ENCODE measurements at regions not wholly inside any gene's neighbourhood (a gene's known extent, or its start where the extent isn't known, plus 50 kb on each side); places are given as distances from the start of the nearest gene placed in this dataset.

DNA sequence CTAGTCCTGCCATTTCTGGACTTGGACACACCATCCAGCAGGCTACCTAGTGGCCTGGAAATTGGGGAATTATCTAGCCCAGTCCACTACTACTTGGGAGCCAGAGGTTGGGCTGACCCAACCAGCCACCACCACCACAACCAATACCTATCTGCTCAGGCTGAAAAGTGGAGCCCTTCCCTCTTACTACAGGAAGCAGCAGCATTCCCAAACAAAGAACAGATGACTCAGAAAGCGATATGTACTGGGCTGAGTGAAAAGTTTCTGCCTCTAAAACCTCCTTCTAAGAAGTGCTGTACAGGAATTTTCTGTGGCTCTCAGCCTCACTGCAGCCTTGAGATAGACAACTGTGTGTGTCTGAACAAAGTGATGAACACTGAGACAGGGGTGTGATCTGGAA is 279.4 kb downstream of the CDH10 start:
- H3K9me3 ChIP-seq (ENCODE audit: control insufficient read depth in 3 of 3, low read length in 3 of 3), result no peaks in the 10 kb centered on the region

DNA sequence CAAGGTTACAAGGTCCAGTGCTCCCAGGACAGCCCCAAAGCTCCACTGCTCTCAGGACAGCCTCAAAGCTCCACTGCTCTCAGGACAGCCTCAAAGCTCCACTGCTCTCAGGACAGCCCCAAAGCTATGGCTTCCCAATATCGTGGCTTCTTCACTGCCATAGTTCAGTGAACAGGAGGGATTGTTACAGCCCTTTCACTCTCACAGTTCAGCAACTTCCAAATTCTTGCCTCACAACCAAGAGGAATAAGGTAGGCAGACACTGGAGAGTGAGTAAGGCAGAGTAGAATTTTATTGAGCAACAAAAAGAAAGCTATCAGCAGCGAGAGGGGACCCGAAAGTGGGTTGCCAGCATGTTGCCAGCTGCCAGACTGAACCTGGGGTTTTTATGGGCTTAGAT is 277.6 kb downstream of the CDH10 start:
- Histone ChIP-seq H3K36me3 (ENCODE audit: control insufficient read depth in 3 of 3, insufficient read depth in 3 of 3, low read length in 3 of 3) (no peaks in the 10 kb centered on the region), H3K9ac (ENCODE audit: low read depth in 1 of 3, low read length in 3 of 3) (no peak overlapping the region), H3K9me3 (ENCODE audit: control insufficient read depth in 3 of 3, low read length in 3 of 3) (no peaks in the 10 kb centered on the region), H3K4me1 (ENCODE audit: control insufficient read depth in 3 of 3, insufficient read depth in 3 of 3, low read length in 3 of 3) (no peaks in the 10 kb centered on the region), H3K27ac (ENCODE audit: low read depth, low read length) (no peak overlapping the region), H3K4me3 (ENCODE audit: low read length in 3 of 3) (no peak overlapping the region), H3K27me3 (ENCODE audit: control insufficient read depth in 3 of 3, insufficient read depth in 3 of 3, low read length in 3 of 3) (no peaks in the 10 kb centered on the region)

More for the DNA sequence above, 279.4 kb downstream of the CDH10 start:
- Histone ChIP-seq H3K27ac (ENCODE audit: low read depth, low read length) (no peak overlapping the region), H3K36me3 (ENCODE audit: control insufficient read depth in 3 of 3, insufficient read depth in 3 of 3, low read length in 3 of 3) (no peaks in the 10 kb centered on the region), H3K4me1 (ENCODE audit: control insufficient read depth in 3 of 3, insufficient read depth in 3 of 3, low read length in 3 of 3) (no peaks in the 10 kb centered on the region), H3K27me3 (ENCODE audit: control insufficient read depth in 3 of 3, insufficient read depth in 3 of 3, low read length in 3 of 3) (no peaks in the 10 kb centered on the region), H3K9ac (ENCODE audit: low read depth in 1 of 3, low read length in 3 of 3) (no peak overlapping the region), H3K4me3 (ENCODE audit: low read length in 3 of 3) (no peak overlapping the region)

DNA sequence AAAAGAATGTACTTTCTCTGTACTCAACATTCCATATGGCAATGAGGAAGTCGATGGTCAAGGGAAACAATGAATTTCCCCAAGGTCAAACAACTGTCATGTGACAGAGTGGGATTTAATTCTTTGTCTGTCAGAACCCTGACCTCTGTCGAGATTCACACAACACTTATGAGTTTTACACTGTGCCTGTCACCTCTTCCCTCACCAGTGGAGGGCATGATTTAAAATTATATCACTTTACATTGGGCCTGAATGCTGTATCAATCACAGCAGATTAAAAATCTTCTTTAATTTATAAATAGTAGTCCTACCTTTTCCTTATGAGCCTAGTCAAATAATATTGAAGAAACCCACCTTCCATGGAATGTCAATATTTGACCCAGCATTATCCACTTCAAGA is 276.7 kb downstream of the CDH10 start:
- Histone ChIP-seq H3K27me3 (ENCODE audit: control insufficient read depth in 3 of 3, insufficient read depth in 3 of 3, low read length in 3 of 3) (no peaks in the 10 kb centered on the region), H3K4me3 (ENCODE audit: low read length in 3 of 3) (no peak overlapping the region), H3K9ac (ENCODE audit: low read depth in 1 of 3, low read length in 3 of 3) (no peak overlapping the region), H3K9me3 (ENCODE audit: control insufficient read depth in 3 of 3, low read length in 3 of 3) (no peaks in the 10 kb centered on the region), H3K27ac (ENCODE audit: low read depth, low read length) (no peak overlapping the region), H3K4me1 (ENCODE audit: control insufficient read depth in 3 of 3, insufficient read depth in 3 of 3, low read length in 3 of 3) (no peaks in the 10 kb centered on the region), H3K36me3 (ENCODE audit: control insufficient read depth in 3 of 3, insufficient read depth in 3 of 3, low read length in 3 of 3) (no peaks in the 10 kb centered on the region)

DNA sequence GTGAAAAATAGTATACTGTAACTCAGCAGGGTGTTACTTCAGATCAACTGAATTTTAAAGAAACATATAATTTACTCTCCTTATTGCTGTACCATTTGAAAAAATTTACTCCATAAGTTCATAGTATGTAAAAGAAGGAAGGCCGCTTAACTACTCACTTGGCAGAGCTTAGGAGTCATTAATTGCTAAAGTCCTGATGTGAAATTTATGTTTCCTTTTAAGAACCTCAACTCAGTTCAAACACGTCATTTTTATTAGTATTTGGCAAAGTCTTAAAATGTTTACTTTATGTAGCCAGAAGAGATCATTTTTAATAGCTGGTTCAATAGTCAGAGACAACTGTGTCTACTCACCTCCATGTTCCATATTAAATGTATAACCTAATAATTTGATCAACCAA is 268.6 kb downstream of the CDH10 start:
- Histone ChIP-seq H3K9me3 (ENCODE audit: control insufficient read depth in 3 of 3, low read length in 3 of 3) (no peaks in the 10 kb centered on the region), H3K27ac (ENCODE audit: low read depth, low read length) (no peak overlapping the region), H3K4me3 (ENCODE audit: low read length in 3 of 3) (no peak overlapping the region), H3K27me3 (ENCODE audit: control insufficient read depth in 3 of 3, insufficient read depth in 3 of 3, low read length in 3 of 3) (no peaks in the 10 kb centered on the region), H3K9ac (ENCODE audit: low read depth in 1 of 3, low read length in 3 of 3) (no peak overlapping the region), H3K36me3 (ENCODE audit: control insufficient read depth in 3 of 3, insufficient read depth in 3 of 3, low read length in 3 of 3) (no peaks in the 10 kb centered on the region), H3K4me1 (ENCODE audit: control insufficient read depth in 3 of 3, insufficient read depth in 3 of 3, low read length in 3 of 3) (no peaks in the 10 kb centered on the region)

DNA sequence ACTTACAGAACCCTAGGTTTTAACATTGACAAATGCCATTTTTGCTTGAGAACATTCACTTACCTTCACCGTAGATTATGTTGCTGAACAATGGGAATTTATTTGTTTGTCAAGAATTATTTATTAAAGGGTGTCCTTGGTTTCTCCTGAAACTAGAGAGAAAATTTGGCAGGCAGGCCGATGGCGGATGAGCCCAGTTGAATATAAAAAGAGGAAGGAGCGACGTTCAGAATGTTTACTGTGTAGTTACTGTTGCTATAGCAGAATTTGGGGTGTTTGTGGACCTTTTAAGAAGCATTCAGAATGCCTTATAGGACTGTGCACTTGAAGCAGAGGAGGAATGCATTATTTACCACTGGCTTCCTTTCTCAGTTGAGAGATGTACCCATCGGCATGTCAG is 268.2 kb downstream of the CDH10 start:
- no peak overlapping the region for H3K4me3 ChIP-seq (ENCODE audit: low read length in 3 of 3)
- no peaks in the 10 kb centered on the region for H3K27me3 ChIP-seq (ENCODE audit: control insufficient read depth in 3 of 3, insufficient read depth in 3 of 3, low read length in 3 of 3)
- no peak overlapping the region for H3K9ac ChIP-seq (ENCODE audit: low read depth in 1 of 3, low read length in 3 of 3)
- no peaks in the 10 kb centered on the region for H3K4me1 ChIP-seq (ENCODE audit: control insufficient read depth in 3 of 3, insufficient read depth in 3 of 3, low read length in 3 of 3)
- no peak overlapping the region for H3K27ac ChIP-seq (ENCODE audit: low read depth, low read length)
- H3K9me3 ChIP-seq (ENCODE audit: control insufficient read depth in 3 of 3, low read length in 3 of 3), result no peaks in the 10 kb centered on the region
- no peaks in the 10 kb centered on the region for H3K36me3 ChIP-seq (ENCODE audit: control insufficient read depth in 3 of 3, insufficient read depth in 3 of 3, low read length in 3 of 3)

DNA sequence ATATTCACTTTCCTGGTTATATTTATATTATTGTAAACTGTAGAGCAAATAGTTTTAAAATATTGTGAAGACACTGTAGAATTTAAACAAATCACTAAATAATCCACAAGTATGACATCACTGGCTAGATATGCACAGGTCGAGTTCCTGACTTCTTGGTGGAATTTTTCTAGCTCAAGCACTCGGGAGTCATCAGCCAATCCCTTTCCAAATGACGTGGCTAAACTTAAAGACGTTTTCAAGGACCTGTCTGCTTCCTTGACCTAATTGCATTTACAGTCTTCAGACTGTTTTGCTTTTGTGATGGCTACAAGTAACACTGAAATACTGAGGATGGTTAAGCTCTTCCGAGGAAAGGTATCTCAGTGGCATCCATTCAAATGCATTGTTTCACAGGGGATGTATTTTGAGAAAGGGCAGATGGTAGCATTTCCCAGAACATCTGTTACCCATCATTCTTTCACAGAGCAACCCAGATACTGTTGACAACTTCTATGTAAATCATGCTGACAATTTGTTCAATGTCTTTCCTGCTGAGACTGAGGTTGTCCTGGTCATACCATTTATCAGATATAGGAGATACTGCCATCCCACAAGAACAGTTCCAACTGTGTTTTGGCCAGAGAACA is 262.8 kb downstream of the CDH10 start:
- H3K27ac ChIP-seq (ENCODE audit: low read depth, low read length), result no peak overlapping the region
- H3K27me3 ChIP-seq (ENCODE audit: control insufficient read depth in 3 of 3, insufficient read depth in 3 of 3, low read length in 3 of 3), result no peaks in the 10 kb centered on the region
- H3K4me3 ChIP-seq (ENCODE audit: low read length in 3 of 3), result no peak overlapping the region
- no peaks in the 10 kb centered on the region for H3K36me3 ChIP-seq (ENCODE audit: control insufficient read depth in 3 of 3, insufficient read depth in 3 of 3, low read length in 3 of 3)
- no peaks in the 10 kb centered on the region for H3K4me1 ChIP-seq (ENCODE audit: control insufficient read depth in 3 of 3, insufficient read depth in 3 of 3, low read length in 3 of 3)
- H3K9ac ChIP-seq (ENCODE audit: low read depth in 1 of 3, low read length in 3 of 3), result no peak overlapping the region
- H3K9me3 ChIP-seq (ENCODE audit: control insufficient read depth in 3 of 3, low read length in 3 of 3), result no peaks in the 10 kb centered on the region

DNA sequence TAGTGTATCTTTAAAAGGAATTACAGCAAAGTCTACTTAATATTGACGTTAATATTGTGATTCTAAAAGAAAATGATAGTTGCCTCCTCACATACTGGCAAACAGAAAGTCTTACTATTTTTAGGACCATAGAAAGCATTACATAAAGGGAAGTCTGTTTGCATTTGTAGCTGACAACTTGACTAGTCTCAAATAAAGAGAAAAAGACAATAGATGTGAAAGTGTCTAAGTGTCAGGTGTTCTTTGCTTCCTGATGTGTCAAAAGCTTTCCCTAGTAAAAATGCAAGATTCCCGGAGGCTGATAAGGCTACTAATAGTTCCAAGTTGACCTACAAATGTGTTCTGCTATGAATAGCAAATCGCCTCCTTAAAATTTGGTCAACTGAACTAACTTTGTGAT is 259.7 kb downstream of the CDH10 start:
- no peak overlapping the region for H3K4me3 ChIP-seq (ENCODE audit: low read length in 3 of 3)
- H3K27ac ChIP-seq (ENCODE audit: low read depth, low read length), result no peak overlapping the region
- H3K36me3 ChIP-seq (ENCODE audit: control insufficient read depth in 3 of 3, insufficient read depth in 3 of 3, low read length in 3 of 3), result no peaks in the 10 kb centered on the region
- no peaks in the 10 kb centered on the region for H3K27me3 ChIP-seq (ENCODE audit: control insufficient read depth in 3 of 3, insufficient read depth in 3 of 3, low read length in 3 of 3)
- H3K9me3 ChIP-seq (ENCODE audit: control insufficient read depth in 3 of 3, low read length in 3 of 3), result no peaks in the 10 kb centered on the region
- no peaks in the 10 kb centered on the region for H3K4me1 ChIP-seq (ENCODE audit: control insufficient read depth in 3 of 3, insufficient read depth in 3 of 3, low read length in 3 of 3)
- H3K9ac ChIP-seq (ENCODE audit: low read depth in 1 of 3, low read length in 3 of 3), result no peak overlapping the region

DNA sequence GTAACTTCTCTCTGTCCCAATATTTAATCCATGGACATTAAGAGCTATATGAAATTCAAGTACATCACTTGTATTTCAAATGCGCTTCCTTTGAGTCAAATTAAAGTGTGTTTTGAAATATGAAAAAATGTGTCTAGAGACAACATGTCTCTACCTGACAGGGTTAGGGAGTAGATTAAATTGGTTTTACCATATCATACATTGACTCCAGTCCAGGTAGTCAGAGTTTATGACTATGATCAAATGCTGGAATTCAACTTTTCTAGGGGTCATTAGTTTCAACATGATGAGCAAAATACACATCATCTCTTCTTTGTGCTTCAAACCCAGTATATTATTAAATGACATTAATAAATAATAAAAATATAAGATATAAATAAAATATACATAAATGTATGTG is 259.2 kb downstream of the CDH10 start:
- H3K27ac ChIP-seq (ENCODE audit: low read depth, low read length), result no peak overlapping the region
- H3K9me3 ChIP-seq (ENCODE audit: control insufficient read depth in 3 of 3, low read length in 3 of 3), result no peaks in the 10 kb centered on the region
- H3K9ac ChIP-seq (ENCODE audit: low read depth in 1 of 3, low read length in 3 of 3), result no peak overlapping the region
- H3K27me3 ChIP-seq (ENCODE audit: control insufficient read depth in 3 of 3, insufficient read depth in 3 of 3, low read length in 3 of 3), result no peaks in the 10 kb centered on the region
- no peak overlapping the region for H3K4me3 ChIP-seq (ENCODE audit: low read length in 3 of 3)
- no peaks in the 10 kb centered on the region for H3K4me1 ChIP-seq (ENCODE audit: control insufficient read depth in 3 of 3, insufficient read depth in 3 of 3, low read length in 3 of 3)
- H3K36me3 ChIP-seq (ENCODE audit: control insufficient read depth in 3 of 3, insufficient read depth in 3 of 3, low read length in 3 of 3), result no peaks in the 10 kb centered on the region

DNA sequence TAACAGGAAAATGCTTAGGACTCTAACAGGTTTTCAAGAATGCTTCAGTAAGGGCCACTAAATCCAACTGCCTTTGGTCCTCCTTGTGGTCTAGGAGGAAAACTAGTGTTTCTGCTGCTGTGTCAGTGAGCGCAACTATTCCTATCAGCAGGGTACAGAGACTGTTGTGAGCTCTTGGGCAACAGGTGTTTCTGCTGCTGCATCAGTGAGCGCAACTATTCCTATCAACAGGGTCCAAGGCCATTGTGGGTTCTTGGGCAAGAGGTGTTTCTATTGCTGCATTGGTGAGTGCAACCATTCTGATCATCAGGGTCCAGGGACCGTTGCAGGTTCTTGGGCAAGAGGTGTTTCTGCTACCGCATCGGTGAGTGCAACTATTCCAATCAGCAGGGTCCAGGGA is 256.3 kb downstream of the CDH10 start:
- no peaks in the 10 kb centered on the region for H3K27me3 ChIP-seq (ENCODE audit: control insufficient read depth in 3 of 3, insufficient read depth in 3 of 3, low read length in 3 of 3)
- H3K4me3 ChIP-seq (ENCODE audit: low read length in 3 of 3), result no peak overlapping the region

DNA sequence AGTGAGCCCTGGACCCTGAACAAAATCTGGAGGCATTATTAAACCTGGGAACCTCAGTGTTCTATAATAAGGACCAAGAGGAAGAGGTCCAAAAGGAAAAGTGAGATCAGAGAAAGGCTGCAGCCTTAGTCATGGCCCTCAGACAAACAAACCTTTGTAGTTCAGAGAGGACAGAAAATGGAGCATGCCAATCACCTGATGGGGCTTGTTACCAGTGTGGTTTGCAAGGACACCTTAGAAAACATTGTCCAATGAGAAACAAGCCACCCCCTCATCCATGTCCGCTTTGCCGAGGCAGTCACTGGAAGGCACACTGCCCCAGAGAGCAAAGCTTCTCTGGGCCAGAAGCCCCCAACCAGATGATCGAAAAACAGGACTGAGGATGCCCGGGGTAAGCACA is 254.8 kb downstream of the CDH10 start:
- Histone ChIP-seq H3K9me3 (ENCODE audit: control insufficient read depth in 3 of 3, low read length in 3 of 3) (peaks cover 0 to 2% (median 0%) of the 10 kb centered on the region in 3 donors), H3K9ac (ENCODE audit: low read depth in 1 of 3, low read length in 3 of 3) (no peak overlapping the region), H3K4me1 (ENCODE audit: control insufficient read depth in 3 of 3, insufficient read depth in 3 of 3, low read length in 3 of 3) (no peaks in the 10 kb centered on the region), H3K36me3 (ENCODE audit: control insufficient read depth in 3 of 3, insufficient read depth in 3 of 3, low read length in 3 of 3) (no peaks in the 10 kb centered on the region), H3K4me3 (ENCODE audit: low read length in 3 of 3) (no peak overlapping the region), H3K27me3 (ENCODE audit: control insufficient read depth in 3 of 3, insufficient read depth in 3 of 3, low read length in 3 of 3) (no peaks in the 10 kb centered on the region), H3K27ac (ENCODE audit: low read depth, low read length) (no peak overlapping the region)

More for the DNA sequence above, 256.3 kb downstream of the CDH10 start:
- no peak overlapping the region for H3K27ac ChIP-seq (ENCODE audit: low read depth, low read length)
- no peaks in the 10 kb centered on the region for H3K36me3 ChIP-seq (ENCODE audit: control insufficient read depth in 3 of 3, insufficient read depth in 3 of 3, low read length in 3 of 3)
- no peaks in the 10 kb centered on the region for H3K4me1 ChIP-seq (ENCODE audit: control insufficient read depth in 3 of 3, insufficient read depth in 3 of 3, low read length in 3 of 3)
- no peak overlapping the region for H3K9ac ChIP-seq (ENCODE audit: low read depth in 1 of 3, low read length in 3 of 3)
- peaks cover 0 to 2% (median 0%) of the 10 kb centered on the region in 3 donors for H3K9me3 ChIP-seq (ENCODE audit: control insufficient read depth in 3 of 3, low read length in 3 of 3)
